ENCODE measurements at regions not wholly inside any gene's neighbourhood (a gene's known extent, or its start where the extent isn't known, plus 50 kb on each side); places are given as distances from the start of the nearest gene placed in this dataset.

DNA sequence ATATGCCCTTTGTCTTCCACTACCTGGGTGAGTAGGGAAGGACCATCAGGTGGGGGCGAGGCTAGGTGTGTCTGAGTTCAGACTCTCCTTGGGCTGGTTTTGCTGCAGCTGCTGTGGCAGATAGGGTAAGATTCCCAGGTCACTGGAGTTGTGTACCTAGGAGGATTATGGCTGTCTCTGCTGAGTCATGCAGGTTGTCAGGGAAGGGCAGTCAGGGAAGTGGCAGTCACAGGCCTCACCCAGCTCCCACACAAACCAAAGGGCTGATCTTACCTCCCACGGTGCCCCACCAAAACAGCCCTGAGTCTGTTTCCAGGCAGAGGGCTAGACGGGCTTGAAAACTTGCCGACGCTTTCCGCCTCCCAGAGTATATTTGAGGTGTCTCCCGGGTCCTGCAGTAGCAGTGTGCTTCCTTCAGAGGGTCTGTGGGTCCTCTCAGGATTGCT lies 201.6 kb upstream of the PLXNA2 start:
- in situ Hi-C loops (cut with HindIII; ENCODE audit: low pct_unique_long_range_greater_than_20kb, low sequenced_read_pairs), result no loop called here
- DNase-seq (ENCODE audit: low read depth, low spot score), result no peak

DNA sequence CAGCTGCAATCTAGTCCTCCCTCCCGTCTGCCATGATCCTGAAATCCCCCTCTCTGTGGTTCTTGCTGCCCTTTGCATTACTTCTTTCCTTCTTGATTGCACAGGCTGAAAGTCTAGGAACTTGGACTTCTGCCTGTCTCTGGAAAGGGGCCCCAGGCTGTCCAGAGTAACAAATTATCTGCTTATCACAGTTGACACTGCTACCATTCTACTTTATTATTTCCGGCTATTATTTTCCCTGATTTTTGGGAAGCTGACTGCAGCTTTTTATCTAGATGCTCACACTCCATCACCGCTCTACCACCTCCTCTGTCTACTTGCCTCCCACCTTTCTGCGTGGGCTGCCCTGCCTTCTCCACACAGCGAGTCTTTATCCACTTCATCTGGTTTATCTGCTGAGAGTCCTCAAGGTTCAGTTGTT lies 202.1 kb upstream of the PLXNA2 start:
- in situ Hi-C loops (cut with HindIII; ENCODE audit: low pct_unique_long_range_greater_than_20kb, low sequenced_read_pairs), result no loop called here
- no peak for DNase-seq (ENCODE audit: low read depth, low spot score)

DNA sequence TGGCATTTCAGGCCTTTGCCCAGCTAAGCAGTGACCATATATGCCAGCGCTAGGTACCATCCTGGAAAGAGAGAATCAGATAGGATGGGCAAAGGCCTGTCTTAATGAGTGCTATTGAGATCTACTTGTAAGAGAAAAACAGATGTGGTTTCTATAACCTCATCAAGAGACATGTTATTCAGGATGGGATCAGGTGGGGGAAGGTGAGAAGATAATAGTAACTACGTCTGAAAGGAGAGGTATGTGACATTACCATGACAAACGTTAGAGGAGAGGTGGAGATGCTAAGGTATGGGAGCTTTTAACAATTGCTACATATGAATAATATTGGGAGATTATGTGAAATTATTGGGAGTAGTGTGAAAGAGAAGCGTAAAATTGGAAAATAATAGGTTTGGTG lies 204.2 kb upstream of the PLXNA2 start:
- DNase-seq (ENCODE audit: low read depth, low spot score), result no peak
- in situ Hi-C loops (cut with HindIII; ENCODE audit: low pct_unique_long_range_greater_than_20kb, low sequenced_read_pairs), result no loop called here

DNA sequence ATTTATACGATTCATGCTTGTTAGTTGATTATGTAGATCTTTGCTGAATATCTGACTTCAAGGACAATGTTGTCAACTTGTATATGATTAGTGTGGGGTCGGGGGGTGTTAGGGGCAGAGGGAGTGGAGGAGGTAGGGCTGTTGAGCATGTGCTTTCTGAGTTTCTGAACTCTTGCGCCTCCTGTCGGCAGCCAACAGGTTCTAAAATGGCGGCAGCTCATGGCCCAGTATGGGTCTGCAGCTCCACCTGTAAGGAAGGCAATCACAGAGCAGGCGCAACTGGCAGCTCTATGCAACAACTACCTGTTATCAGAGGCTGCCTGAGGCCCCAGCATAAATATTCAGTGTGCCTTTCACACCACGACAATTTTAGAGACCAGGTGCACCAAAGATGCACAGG lies 205.8 kb upstream of the PLXNA2 start:
- DNase-seq (ENCODE audit: low read depth, low spot score), result peak; percentile 60
- in situ Hi-C loops (cut with HindIII; ENCODE audit: low pct_unique_long_range_greater_than_20kb, low sequenced_read_pairs), result no loop called here

DNA sequence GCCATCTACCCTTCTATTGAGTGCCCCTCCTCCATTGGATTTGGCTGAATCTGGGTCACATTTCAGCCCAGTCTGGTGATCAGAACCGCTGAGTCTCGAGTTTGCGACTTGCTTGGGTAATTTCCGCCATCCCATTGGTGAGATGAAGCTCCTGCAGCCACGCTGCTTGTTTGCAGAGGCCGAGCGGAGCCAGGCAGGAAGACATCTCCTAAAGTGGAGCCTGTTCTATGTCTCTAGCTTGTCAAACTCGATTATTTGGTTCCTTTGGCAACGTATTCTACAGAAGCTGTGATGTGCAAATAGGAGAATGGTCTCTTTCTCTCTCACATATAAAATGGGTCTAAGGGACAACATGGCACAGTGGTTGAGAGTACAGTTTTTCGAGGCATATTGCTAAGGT lies 206.8 kb upstream of the PLXNA2 start:
- no peak for DNase-seq (ENCODE audit: low read depth, low spot score)
- in situ Hi-C loops (cut with HindIII; ENCODE audit: low pct_unique_long_range_greater_than_20kb, low sequenced_read_pairs), result no loop called here

DNA sequence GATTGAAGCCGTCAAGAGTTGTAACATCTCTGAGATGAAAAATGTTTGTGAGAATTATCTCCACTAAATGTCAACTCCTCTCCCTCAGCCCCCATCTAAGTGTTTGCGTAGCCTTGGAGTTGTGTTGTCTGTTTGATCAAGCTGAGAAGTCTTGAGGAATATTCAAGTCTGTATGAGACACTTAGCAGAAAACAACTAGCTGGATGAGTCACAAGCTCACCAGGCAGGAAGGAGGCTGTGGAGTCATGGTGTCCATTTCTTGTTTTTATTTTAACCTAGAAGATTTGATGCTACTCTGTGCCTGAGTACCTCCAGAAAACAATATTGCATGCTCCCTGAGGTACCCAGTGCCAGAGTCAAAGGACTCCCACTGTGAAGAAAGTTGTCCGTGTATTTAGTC lies 211.6 kb upstream of the PLXNA2 start:
- DNase-seq (ENCODE audit: low read depth, low spot score), result no peak
- in situ Hi-C loops (cut with HindIII; ENCODE audit: low pct_unique_long_range_greater_than_20kb, low sequenced_read_pairs), result no loop called here

DNA sequence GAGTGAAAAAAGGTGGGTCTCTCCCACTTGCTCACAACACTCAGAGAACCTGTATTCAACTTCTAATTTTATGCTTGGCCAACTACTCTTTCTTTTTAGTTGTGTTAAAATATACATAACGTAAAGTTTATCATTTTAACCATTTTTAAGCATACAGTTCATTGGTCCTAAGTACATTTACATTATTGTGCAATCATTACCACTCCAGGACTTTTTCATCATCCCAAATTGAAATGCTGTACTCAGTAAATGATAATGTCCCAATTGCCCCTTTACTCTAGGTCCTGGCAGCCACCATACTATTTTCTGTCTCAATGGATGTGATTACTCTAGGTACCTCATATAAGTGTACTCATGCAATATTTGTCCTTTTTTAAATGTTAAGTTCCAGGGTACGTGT lies 212.3 kb upstream of the PLXNA2 start:
- no peak for DNase-seq (ENCODE audit: low read depth, low spot score)
- in situ Hi-C loops (cut with HindIII; ENCODE audit: low pct_unique_long_range_greater_than_20kb, low sequenced_read_pairs), result no loop called here

DNA sequence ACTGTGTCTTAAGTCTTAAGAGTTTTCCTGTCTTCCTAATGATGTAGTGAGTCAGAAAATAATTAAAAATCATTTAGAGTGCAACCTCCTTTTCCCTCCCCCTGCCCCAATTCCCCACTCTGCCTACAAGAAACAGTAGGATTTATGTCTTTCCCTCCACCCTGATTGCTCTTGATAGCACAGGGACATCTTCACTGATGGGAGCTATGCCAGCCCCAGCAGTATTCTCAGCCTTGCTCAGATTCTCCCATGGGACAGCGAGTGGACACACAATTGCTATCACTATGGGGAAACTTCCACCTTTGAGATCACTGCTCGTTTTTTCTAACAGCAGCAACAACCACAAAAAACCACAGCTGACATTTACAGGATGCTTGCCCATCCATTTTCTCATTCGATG lies 216.6 kb upstream of the PLXNA2 start:
- in situ Hi-C loops (cut with HindIII; ENCODE audit: low pct_unique_long_range_greater_than_20kb, low sequenced_read_pairs), result no loop called here
- DNase-seq (ENCODE audit: low read depth, low spot score), result no peak

DNA sequence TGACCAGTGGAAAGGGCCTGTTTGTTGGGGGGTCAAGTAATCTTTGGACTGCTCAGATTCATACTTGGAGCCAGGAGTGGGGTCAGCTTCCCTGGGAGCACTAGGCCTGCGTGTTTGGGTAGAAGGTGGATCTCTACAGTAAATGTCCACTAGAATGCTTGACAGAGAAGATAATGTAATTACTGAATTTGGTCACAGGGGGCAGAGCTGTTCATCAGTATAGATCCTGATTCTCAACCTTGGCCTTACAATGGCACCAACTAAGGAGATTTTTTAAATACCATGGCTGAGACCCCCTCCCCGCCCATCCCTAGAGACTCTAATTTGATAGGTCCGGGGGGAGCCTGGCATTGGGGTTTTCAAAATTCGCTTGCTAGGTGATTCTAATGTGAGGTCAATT lies 217.5 kb upstream of the PLXNA2 start:
- in situ Hi-C loops (cut with HindIII; ENCODE audit: low pct_unique_long_range_greater_than_20kb, low sequenced_read_pairs), result no loop called here
- peak; percentile 37 for DNase-seq (ENCODE audit: low read depth, low spot score)

DNA sequence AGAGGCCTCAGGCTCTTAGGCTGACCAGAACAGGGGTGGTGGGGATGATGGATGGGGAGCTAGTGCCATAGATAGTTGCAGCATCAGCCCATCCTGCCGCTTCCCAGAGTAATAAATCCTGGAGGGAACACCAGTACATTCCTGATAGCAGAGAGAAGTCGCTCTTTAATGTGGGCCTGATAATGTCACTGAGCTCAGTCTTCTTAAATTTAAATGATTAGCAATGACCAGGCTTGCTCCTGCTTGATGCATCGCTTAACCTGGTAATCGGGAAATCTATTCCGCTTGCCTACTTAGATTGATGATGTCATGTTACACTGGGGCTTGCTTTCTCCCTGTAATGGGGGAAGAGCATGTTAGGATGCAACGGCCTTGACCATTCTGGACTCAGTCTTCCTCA lies 218.6 kb upstream of the PLXNA2 start:
- no peak for DNase-seq (ENCODE audit: low read depth, low spot score)
- in situ Hi-C loops (cut with HindIII; ENCODE audit: low pct_unique_long_range_greater_than_20kb, low sequenced_read_pairs), result no loop called here

DNA sequence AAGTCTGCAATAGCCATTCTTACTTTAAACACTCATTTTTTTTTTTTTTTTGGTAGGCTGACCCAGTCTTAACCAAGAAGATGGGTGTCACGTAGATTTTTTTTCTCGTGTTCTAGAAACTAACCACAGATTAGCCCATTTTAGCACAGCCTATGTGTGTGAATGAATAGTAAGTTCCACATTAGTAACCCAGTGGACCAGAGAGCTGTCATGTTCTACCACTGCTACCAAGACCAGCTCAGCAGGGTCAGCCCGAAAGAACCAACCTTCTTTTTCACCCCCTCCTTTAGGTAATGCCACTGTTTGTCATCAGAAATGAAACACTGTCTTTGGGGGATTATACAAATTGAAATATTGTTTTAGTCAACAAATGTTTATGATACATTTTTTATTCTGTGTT lies 221.1 kb upstream of the PLXNA2 start:
- no peak for DNase-seq (ENCODE audit: low read depth, low spot score)
- in situ Hi-C loops (cut with HindIII; ENCODE audit: low pct_unique_long_range_greater_than_20kb, low sequenced_read_pairs), result no loop called here

DNA sequence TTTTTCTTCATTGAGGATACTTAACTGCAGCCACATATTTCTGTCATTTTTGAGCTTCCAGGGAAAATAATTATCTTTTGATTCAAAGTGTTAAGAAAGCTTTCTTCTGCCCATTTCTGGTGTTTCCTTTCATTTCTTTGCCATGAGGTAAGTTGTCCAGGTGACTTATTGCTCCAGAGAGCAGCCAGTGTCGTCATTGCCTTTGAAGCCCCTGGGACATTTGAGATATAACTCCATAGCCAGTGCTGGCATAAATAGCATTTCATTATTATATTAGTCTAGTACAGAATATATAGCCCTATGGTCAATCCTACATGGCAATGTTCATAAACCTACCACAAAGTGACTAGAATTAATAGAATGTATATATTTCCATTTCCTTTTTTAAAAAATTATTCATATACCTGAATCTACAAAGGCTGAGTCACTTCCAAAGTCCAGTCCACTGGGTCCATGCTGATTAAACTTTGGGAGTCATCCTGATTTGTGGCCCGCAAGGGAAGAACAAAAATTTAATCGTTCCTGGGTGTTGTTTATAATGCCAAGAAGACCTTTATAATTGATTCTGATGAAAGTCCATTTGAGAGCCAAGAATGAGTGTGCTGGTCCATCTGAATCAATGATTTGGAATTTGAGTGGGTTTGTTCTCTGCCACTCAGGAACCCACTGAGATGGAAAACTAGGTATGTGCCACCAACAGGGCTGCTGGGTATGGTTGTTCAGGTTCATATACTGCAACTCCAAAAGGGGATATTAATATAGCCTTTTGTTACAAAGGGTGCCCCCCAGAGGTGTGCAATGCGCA lies 221.8 kb upstream of the PLXNA2 start:
- DNase-seq (ENCODE audit: low read depth, low spot score), result no peak
- in situ Hi-C loops (cut with HindIII; ENCODE audit: low pct_unique_long_range_greater_than_20kb, low sequenced_read_pairs), result no loop called here

DNA sequence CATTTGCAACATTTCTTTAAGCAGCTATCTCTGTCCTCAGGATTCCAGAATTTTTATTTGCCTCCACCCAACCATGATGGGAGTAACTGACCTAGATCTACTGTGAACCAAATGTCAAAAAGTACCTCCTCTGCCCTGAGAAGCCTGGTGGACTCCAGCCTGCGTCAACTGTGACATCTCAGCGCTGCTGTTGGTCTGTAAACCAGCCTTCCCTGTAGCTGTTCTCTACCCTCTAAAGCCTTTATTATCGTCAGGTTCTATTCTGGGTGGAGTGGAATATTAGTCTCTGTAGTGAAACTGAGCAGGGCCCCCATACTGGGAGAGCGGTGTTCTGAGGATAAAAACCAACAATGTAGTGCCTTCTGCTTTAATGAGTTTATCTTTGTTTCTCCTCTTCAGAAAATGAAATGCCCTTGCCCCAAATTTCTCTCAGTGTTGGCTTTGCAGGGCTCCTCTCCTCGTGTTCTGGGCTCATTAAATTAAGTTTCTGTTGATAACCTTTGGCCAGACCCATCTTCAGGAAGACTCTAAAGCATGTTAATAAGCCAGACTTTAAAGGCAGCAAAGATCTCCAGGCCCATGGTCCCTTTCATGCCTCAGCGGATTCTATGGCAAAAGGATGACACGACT lies 223.1 kb upstream of the PLXNA2 start:
- no peak for DNase-seq (ENCODE audit: low read depth, low spot score)
- in situ Hi-C loops (cut with HindIII; ENCODE audit: low pct_unique_long_range_greater_than_20kb, low sequenced_read_pairs), result no loop called here

DNA sequence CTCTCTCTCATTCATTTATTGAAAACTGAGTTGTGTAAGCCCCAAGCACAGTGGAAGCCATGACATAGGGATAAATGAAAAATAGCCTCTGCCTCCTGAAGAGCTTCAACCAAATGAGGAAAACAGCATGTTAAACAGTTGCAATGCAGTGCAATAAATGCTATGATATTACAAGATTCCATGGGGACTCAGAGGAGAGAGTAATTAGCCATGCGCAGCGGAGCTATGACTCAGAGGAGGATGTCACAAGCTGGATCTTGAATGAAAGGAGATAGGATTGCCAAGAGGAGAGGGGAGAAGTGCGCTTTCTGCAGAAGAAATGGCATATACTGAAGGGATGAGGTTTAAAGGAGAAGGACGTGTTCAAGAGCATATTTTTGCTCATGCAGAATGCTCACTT lies 231.3 kb upstream of the PLXNA2 start:
- in situ Hi-C loops (cut with HindIII; ENCODE audit: low pct_unique_long_range_greater_than_20kb, low sequenced_read_pairs), result no loop called here
- DNase-seq (ENCODE audit: low read depth, low spot score), result peak; percentile 6

DNA sequence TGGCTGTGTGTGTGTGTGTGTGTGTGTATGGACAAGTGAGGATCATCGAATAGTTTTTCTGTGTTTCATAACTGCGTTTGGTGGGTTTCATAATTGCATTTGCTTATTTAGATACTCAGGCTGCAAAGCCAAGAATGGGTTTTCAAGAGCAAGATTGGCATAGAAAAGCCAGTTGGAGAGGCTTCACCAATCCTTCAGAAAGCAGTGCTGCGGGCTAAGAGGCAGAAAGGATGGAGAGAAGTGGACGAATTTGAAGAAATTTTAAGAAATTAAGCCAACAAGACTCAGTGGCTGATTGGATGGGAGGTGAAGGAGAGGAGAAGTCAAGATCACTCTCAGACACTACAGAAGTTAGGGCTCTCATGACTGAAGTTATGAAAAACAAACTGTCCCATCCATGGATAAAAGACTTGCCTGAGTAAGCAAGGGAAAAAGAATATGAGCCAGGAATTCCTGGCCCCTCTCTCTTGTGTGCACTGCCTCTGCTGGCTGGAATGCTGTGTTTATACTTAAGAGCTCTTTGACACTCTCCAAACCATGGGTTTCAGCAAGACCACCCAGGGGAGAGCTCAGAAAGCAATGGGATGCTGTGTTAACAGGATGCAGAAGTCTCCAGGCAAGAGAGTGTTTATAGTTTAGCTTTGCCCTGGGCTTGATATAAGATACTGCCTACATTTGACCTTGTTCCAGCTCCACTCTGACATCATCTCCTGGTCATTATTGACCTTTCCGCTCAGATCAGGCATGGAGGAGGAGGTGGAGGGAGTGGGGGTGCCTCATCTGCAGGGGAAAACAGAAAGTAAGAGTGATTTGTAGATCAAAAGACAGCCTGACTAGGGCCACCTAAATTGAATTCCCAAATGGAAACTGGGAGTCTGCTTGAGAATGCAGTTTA lies 232.0 kb upstream of the PLXNA2 start:
- in situ Hi-C loops (cut with HindIII; ENCODE audit: low pct_unique_long_range_greater_than_20kb, low sequenced_read_pairs), result no loop called here
- no peak for DNase-seq (ENCODE audit: low read depth, low spot score)

DNA sequence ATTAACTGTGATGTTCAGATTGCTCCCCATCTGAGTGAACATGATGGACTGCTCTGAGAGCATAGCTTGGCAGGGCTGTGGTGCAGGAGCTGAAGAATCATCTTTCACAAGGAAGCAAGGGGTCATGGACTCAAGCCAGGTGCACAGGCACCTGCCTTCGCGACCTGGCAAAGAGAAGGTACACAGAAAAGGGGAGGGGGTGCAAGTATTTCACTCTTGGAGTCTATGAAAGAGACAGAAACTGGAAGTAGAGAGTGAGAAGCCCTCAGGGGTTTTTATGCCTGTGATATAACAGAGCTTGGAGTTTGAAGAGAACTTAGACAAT lies 232.6 kb upstream of the PLXNA2 start:
- no peak for DNase-seq (ENCODE audit: low read depth, low spot score)
- in situ Hi-C loops (cut with HindIII; ENCODE audit: low pct_unique_long_range_greater_than_20kb, low sequenced_read_pairs), result no loop called here

DNA sequence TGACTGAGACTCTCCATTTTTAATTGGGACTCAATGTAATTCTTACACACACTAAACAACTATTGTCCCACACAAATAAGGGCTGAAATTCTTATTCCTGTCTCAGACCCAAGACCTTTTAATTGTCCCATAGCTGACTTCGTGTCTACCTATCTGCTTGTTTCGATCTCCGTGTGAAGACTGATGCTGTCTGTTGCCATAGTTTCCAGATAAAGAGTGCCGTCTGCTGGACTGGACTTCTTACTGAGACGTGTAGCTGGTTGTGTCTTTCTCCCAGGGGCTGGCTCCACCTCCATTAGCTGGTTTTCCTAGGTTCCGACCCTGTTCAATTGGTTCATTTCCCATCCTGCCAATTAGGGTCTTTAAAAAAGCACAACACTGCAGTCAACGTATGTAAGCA lies 235.3 kb upstream of the PLXNA2 start:
- in situ Hi-C loops (cut with HindIII; ENCODE audit: low pct_unique_long_range_greater_than_20kb, low sequenced_read_pairs), result no loop called here

DNA sequence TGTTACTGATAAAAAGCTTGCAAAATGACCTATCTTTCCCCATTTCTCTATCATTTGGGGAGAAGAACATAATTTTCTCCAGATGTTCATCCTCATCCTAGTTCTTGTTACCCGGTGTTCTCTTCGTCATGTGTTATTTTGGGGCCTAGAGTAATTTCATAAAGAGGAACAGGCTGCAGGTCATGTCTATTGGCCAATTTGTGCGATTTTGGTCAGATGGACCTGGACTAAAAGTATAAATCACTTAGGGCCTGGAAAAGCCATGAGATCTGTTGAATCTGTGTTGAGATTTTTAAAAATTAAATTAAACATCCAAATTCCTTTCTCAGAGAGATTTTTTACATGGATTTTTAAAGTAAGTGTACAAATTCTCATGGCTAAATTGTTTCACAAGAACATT lies 241.3 kb upstream of the PLXNA2 start:
- in situ Hi-C loops (cut with HindIII; ENCODE audit: low pct_unique_long_range_greater_than_20kb, low sequenced_read_pairs), result no loop called here
- no peak for DNase-seq (ENCODE audit: low read depth, low spot score)

More for the DNA sequence above, 235.3 kb upstream of the PLXNA2 start:
- DNase-seq (ENCODE audit: low read depth, low spot score), result no peak

DNA sequence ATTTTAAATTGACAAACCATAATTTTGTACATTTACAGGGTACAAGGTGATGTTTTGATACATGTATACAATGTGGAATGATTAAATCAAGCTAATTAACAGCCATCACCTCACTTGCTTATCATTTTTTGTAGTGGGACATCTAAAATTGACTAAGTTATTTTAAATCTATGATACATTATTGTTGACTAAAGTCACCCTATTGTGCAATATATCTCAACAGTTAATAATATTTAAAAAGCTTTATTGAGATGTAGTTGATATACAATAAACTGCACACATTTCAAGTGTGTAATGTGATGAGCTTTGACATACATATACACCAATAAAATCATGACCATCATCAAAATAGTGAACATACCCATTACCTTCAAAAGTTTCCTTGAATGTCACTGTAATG lies 242.5 kb upstream of the PLXNA2 start:
- in situ Hi-C loops (cut with HindIII; ENCODE audit: low pct_unique_long_range_greater_than_20kb, low sequenced_read_pairs), result no loop called here
- no peak for DNase-seq (ENCODE audit: low read depth, low spot score)

Measured in SK-MEL-5 (cell line).